Hematopoietic multipotent progenitor cell treated with erythropoietin and hydrocortisone succinate and interleukin-3 and kit ligand, for 17 days (in vitro differentiated cells): ENCODE measurements at regions not wholly inside any gene's neighbourhood (a gene's known extent, or its start where the extent isn't known, plus 50 kb on each side); places are given as distances from the start of the nearest gene placed in this dataset.

ENCODE experiments used
- DNase-seq: peaks from one replicate; pipeline ENCODE4 v3.0.0-alpha.2; 2015; ENCODE audit warnings: low spot score

- DNase-seq = no peak
Measured at GRCh38 chr2:180143633-180144337, 136.7 kb upstream of the CWC22 start.

DNA sequence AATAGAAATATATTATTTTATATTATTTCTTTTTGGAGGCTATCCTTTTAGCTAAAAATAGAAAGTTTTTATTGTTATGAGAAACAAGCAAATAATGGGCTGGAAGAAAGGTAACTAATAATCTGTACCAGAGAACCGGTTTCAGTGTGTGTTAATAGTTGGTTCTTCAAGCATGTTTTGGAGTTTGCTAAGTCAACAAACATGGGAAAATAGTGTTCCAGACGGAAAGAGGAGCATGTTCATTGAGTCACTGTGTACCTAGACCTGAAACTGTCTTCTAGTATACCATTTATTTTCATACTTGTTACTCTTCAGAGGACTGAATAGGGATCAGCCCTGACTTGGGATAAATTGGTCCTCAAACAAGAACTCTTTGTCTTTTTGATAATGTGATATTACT, 134.5 kb upstream of the CWC22 start:
- DNase-seq = no peak

- no peak for DNase-seq
Measured at GRCh38 chr2:180133736-180134135, 126.6 kb upstream of the CWC22 start.

- DNase-seq = no peak
Measured at GRCh38 chr2:180130403-180130802, 123.3 kb upstream of the CWC22 start.

GRCh38 chr2:180128861-180129260, 121.8 kb upstream of the CWC22 start:
- no peak for DNase-seq

- no peak for DNase-seq
Measured at GRCh38 chr2:180125245-180125962, 118.3 kb upstream of the CWC22 start.

GRCh38 chr2:180124273-180125139, 117.4 kb upstream of the CWC22 start:
- DNase-seq = peak; percentile 16

- DNase-seq = no peak
Measured at GRCh38 chr2:180122874-180123273, 115.8 kb upstream of the CWC22 start.

GRCh38 chr2:180115675-180116074, 108.6 kb upstream of the CWC22 start:
- DNase-seq = no peak

DNA sequence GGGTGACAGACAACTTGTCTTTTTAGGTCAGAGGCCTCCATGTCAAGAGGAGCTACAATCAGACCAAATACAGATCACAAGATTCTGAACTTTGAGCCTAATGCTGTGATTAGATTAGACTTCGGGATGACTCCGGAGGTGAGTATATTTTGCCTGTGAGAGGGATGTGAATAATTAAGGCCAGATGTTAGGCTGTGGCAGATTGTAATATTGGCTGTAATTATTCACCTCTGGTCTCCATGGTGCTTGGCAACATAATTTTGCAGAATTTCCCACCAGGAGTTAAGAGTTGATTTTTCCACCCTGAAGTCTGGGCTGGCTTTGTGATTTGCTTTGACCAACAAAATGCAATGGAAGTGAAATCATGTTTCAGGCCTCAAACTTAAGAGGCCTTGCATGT, 108.2 kb upstream of the CWC22 start:
- DNase-seq = no peak

DNA sequence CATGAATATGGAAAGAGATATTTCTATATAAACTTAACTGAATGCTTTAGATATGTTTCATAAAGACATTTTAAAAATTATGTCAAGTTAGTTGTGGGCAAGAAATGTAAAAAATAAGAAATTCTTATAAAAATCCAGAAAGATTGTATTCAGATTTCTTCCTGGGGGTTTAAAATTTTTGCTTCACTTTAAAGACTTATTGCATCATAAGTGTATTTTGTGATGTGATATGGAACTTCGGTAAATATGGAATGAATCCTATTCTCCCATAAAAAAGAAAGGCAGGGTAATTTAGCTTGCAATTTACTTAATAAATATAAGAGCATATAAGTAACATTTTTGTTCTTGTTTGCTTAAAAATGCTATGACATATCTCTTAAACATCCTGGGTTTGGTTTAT, 104.8 kb upstream of the CWC22 start:
- no peak for DNase-seq

DNA sequence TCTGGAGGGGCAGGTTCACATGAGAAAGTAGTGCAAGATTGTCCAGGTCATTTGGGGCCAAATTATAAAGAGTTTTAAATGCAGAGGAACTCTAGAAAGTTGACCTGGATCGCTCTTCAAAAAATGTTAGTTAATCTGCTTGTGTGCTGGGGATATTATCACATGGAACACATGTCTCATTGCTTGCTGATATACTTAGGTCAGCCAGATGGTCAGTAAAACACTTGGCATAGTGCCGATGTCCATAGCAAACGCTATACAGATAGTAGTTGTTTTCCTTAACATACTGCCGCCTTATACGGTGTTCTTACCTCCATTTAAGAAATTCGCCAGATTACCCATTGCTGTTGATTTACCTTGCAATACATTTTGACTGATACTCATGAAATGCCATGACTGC, 103.4 kb upstream of the CWC22 start:
- DNase-seq = no peak

DNA sequence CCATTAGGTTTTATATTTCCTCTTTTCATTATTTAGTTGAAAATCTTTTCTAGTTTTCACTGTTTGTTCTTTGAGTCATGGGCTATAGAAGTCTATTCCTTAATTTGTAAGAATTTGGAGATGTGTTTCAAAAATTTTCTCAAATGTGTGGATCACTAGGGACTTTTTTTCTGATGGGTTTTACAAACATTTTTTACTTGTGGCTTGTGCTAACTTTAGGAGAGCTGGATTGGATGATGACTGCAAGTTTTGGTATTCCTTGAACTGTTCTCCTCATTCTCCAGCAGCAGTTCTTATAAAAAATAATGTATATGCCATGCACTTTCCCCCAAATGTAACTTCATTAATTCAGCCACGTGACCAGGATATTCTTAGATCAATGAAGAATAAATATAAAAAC, 94.7 kb upstream of the CWC22 start:
- DNase-seq = no peak

GRCh38 chr2:180099308-180099707, 92.2 kb upstream of the CWC22 start:
- DNase-seq = no peak

DNA sequence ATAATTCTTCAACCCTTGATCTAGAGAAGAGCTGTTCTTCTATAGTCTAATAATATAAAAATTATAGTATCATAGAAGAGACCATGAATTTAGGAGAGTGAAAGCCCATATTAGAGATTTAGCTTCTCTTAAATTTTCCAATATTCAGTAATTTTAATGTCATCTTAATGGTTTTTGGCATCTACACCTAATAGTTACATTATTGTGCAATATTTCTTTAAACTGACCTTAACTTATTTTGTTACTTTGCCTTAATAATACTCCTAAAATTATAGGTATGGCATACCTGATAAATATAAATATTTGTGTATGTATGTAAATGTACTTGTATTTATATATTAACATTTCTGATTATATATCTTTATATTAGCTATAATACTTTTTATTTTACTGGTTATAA, 78.0 kb upstream of the CWC22 start:
- no peak for DNase-seq

DNA sequence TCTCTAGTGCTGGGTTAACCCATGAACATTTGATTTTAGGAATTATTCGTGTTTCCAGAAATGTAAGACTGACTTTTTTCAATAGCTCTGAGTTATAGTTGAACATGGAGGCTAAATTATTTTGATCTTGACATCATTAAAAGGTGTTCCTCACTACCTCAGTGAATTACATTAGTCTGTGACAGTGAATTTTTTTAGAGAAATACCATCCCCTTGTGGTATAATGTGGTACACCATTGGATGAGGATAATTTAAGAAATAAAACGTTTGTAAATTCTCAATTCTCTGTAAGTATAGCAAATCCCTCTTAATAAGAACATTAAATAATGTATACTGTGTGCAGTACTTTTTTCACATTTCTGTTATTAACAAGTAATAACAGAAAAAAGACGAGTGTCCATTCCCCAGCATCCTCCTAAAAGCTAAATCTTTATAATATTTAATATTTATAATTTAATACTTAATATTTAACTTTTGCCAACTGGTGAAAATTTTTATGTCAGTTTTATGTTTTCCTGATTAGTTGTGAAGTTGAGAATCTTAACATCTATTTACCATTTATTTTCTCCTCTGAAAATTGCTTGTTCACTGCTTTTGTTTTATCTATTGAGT, 70.3 kb upstream of the CWC22 start:
- no peak for DNase-seq

GRCh38 chr2:180075870-180076269, 68.8 kb upstream of the CWC22 start:
- DNase-seq = no peak

DNA sequence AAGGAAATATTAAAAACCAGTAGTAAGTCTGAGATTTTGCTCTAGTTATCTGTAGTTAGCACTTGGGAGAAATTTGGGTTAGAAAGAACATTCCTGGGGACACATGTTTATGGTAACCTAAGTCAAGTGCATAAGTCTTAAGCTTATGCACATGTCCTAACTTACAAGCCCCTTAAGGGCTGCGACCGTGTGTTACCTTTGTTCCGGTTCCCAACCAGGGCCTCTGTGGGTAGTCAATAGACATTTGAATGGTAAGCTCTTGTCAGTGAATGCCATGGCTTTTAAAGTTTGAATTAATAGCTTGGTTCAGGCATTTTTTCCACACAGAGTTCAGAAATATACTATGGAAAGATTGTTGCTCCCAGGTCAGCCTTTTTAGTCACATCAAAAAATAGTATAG, 64.7 kb upstream of the CWC22 start:
- DNase-seq = no peak

- no peak for DNase-seq
Measured at GRCh38 chr2:180063494-180064092, 56.5 kb upstream of the CWC22 start.

DNA sequence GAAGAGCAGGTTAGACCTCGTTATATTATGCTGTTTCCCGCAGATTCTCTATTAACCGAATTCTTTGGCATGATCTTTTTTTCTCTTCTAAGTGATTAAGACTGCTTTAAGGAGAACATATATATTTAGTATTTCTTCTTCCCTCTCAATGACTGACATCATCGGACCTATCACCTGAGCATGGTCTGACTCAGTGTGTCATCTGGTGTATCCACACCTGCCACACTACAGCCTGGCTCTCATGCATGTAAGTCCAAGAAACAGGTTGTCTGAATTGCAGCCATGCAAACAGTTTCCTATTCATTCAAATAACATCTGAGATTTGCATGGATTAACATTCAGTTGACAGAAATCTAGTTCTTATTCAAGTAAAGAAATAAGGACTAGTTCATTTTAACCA, 55.1 kb upstream of the CWC22 start:
- DNase-seq = no peak

- DNase-seq = no peak
Measured at GRCh38 chr2:180061546-180061945, 54.4 kb upstream of the CWC22 start.

- no peak for DNase-seq
Measured at GRCh38 chr2:180061085-180061484, 54.0 kb upstream of the CWC22 start.
